Heart left ventricle (tissue), 16 donors: ENCODE measurements at regions not wholly inside any gene's neighbourhood (a gene's known extent, or its start where the extent isn't known, plus 50 kb on each side); places are given as distances from the start of the nearest gene placed in this dataset.

Experiments used
- ATAC-seq, 4 donors: fragments of 200-7000 bp; cut with Tn5 transposase; one replicate each; pipeline ENCODE4 v1.9.1; 2020 to 2022; ENCODE audit warnings: moderate library complexity in 4 of 4, mild to moderate bottlenecking in 3 of 4, moderate number of reproducible peaks in 1 of 4
- DNase-seq, 5 donors: peaks; one replicate each; pipeline ENCODE4 v3.0.0-alpha.2; 2020
- H3K27ac ChIP-seq, 12 donors: fragments of 200-600 bp; sonication (generic) in 4 of 12; one replicate each; pipeline versions ENCODE4 v1.5.0 to v1.8.0; 2016 to 2022; ENCODE audit warnings: mild to moderate bottlenecking in 2 of 12
- H3K27me3 ChIP-seq, 9 donors: fragments of 200-600 bp; sonication (generic) in 2 of 9; one replicate each; pipeline versions ENCODE4 v1.5.1 to v1.8.0; 2016 to 2022; ENCODE audit warnings: mild to moderate bottlenecking in 3 of 9
- H3K36me3 ChIP-seq, 9 donors: fragments of 200-600 bp; sonication (generic) in 2 of 9; one replicate each; pipeline versions ENCODE4 v1.5.0 to v1.8.0; 2018 to 2022; ENCODE audit warnings: mild to moderate bottlenecking in 2 of 9
- H3K4me1 ChIP-seq, 12 donors: fragments of 200-600 bp; sonication (generic) in 4 of 12; one replicate each; pipeline versions ENCODE4 v1.5.0 to v1.8.0; 2016 to 2022; ENCODE audit warnings: mild to moderate bottlenecking in 3 of 12
- H3K4me3 ChIP-seq, 12 donors: fragments of 200-600 bp; sonication (generic) in 4 of 12; one replicate each; pipeline versions ENCODE4 v1.5.0 to v1.8.0; 2017 to 2022; ENCODE audit warnings: mild to moderate bottlenecking in 9 of 12, moderate library complexity in 4 of 12
- H3K9me3 ChIP-seq, 12 donors: fragments of 200-600 bp; sonication (generic) in 4 of 12; one replicate each; pipeline versions ENCODE4 v1.5.0 to v1.8.0; 2016 to 2022; ENCODE audit warnings: mild to moderate bottlenecking in 1 of 12
- POLR2A ChIP-seq, 2 donors: fragments of 450-650 bp; IDR thresholded peaks; one replicate each; pipeline ENCODE4 v1.6.1; 2017; ENCODE audit warnings: antibody characterized with exemption in 2 of 2, mild to moderate bottlenecking in 2 of 2, moderate library complexity in 2 of 2
- WGBS, 4 donors: extraction: QIAGEN DNeasy Blood & Tissue Kit in 2 of 4; methylation state at CpG; one replicate each; pipeline versions ENCODE4 v1.1.5 to v1.1.7; 2013 to 2018; 5-methylcytosine and 5-hydroxymethylcytosine counted together
- intact Hi-C, 10 donors: fragments of 100-400 bp; cut with DNase I; formaldehyde crosslinking; loops; one replicate each; pipeline versions ENCODE4 v1.11.1 to v1.14.2; 2022
- TF ChIP-seq, protein P1 (sequence below), 12 donors: fragments of 200-600 bp; sonication (generic) in 4 of 12; IDR thresholded peaks; one replicate each; pipeline versions ENCODE4 v1.5.0 to v1.8.0; 2018 to 2022; ENCODE audit warnings: antibody characterized with exemption in 12 of 12, mild to moderate bottlenecking in 5 of 12
- donor health status: ischemic (EF 13 %, LVEDD 7.1; RV severe dilation, severe dysfunction).
- donor health status: healthy with polysubstance abuse.
- donor health status: DM: no; HTN: yes; CAD: no.
- donor health status: DM: no; HTN: no; CAD: no.
- donor health status: ischemic (EF 25% LVEDD 6.9; RV normal size, moderate dysfunction).
- donor health status: ischemic (EF 25% LVEDD 5.7; RV mildly dilated, moderate dysfunction).
- donor health status: healthy.
- donor health status: DM: yes; HTN: yes; CAD: no.
- donor health status: ischemic (EF 35%, LVEDD 5.7; RV mildly dilated, moderate dysfunction).
- donor health status: nonischemic (EF 11% LVEDD 7.7; RV severe dilation, severe dysfunction).
- donor health status: DM: yes; HTN: yes; CAD: no.
- donor health status: PGD.
- donor health status: ischemic (EF 29% LVEDD 5.4; RV normal size, mild dysfunction).
- donor health status: nonischemic (EF 23%, LVEDD 6.1; RV moderate dilation, normal function).

- TF ChIP-seq, protein P1, sequence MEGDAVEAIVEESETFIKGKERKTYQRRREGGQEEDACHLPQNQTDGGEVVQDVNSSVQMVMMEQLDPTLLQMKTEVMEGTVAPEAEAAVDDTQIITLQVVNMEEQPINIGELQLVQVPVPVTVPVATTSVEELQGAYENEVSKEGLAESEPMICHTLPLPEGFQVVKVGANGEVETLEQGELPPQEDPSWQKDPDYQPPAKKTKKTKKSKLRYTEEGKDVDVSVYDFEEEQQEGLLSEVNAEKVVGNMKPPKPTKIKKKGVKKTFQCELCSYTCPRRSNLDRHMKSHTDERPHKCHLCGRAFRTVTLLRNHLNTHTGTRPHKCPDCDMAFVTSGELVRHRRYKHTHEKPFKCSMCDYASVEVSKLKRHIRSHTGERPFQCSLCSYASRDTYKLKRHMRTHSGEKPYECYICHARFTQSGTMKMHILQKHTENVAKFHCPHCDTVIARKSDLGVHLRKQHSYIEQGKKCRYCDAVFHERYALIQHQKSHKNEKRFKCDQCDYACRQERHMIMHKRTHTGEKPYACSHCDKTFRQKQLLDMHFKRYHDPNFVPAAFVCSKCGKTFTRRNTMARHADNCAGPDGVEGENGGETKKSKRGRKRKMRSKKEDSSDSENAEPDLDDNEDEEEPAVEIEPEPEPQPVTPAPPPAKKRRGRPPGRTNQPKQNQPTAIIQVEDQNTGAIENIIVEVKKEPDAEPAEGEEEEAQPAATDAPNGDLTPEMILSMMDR (IDR thresholded peaks at IDR 0.05) = no peak
- TF ChIP-seq POLR2A (IDR thresholded peaks at IDR 0.05) = no peak
- 70 to 77% (median 75%) methylated on average over 4 of the region's 4 CpGs for WGBS, 4 donors
- intact Hi-C loops = loop anchor here in 1 of 10 donors (10.0 kb wide), 1 partner anchor 142 kb away; no protein-coding TSS in a partner anchor
- ATAC-seq (no peak), DNase-seq (no peak)
- peaks cover 0 to 42% (median 4%) of the 10 kb centered on the region in 12 donors for H3K4me1 ChIP-seq
- H3K4me3 ChIP-seq = no peak overlapping the region
- H3K9me3 ChIP-seq = no peaks in the 10 kb centered on the region
- H3K27ac ChIP-seq = no peak overlapping the region
- H3K36me3 ChIP-seq = no peaks in the 10 kb centered on the region
- no peaks in the 10 kb centered on the region for H3K27me3 ChIP-seq
These were observed 248.1 kb upstream of the MAP3K1 start for GRCh38 chr5:56567278-56567677.

- H3K27me3 ChIP-seq = no peaks in the 10 kb centered on the region
- no peak overlapping the region for H3K27ac ChIP-seq
- intact Hi-C loops = loop anchor here in 1 of 10 donors (10.0 kb wide), 1 partner anchor 142 kb away; no protein-coding TSS in a partner anchor
- no peaks in the 10 kb centered on the region for H3K9me3 ChIP-seq
- WGBS, 4 donors = 85 to 94% (median 90%) methylated on average over 12 of the region's 12 CpGs
- ATAC-seq (no peak), DNase-seq (no peak)
- peaks cover 0 to 42% (median 4%) of the 10 kb centered on the region in 12 donors for H3K4me1 ChIP-seq
- H3K4me3 ChIP-seq = no peak overlapping the region
- TF ChIP-seq, protein P1 (IDR thresholded peaks at IDR 0.05) = no peak
- no peak for TF ChIP-seq POLR2A (IDR thresholded peaks at IDR 0.05)
- H3K36me3 ChIP-seq = no peaks in the 10 kb centered on the region
These were observed 248.7 kb upstream of the MAP3K1 start for GRCh38 chr5:56566374-56567249.

GRCh38 chr5:56565644-56566043, 249.7 kb upstream of the MAP3K1 start:
- ATAC-seq (peak in 3 of 4 donors; percentile 31 to 60 (median 46)), DNase-seq (no peak)
- Histone ChIP-seq H3K9me3 (no peaks in the 10 kb centered on the region), H3K36me3 (no peaks in the 10 kb centered on the region), H3K27me3 (no peaks in the 10 kb centered on the region), H3K27ac (peak overlapping the region in 1 of 12 donors; percentile 39), H3K4me1 (peaks cover 0 to 42% (median 4%) of the 10 kb centered on the region in 12 donors), H3K4me3 (no peak overlapping the region)
- WGBS, 4 donors = 59 to 81% (median 69%) methylated on average over 3 of the region's 3 CpGs
- intact Hi-C loops = loop anchor here in 1 of 10 donors (10.0 kb wide), 1 partner anchor 141 kb away; no protein-coding TSS in a partner anchor
- TF ChIP-seq, protein P1 (IDR thresholded peaks at IDR 0.05) = no peak
- TF ChIP-seq POLR2A (IDR thresholded peaks at IDR 0.05) = no peak

GRCh38 chr5:56565283-56565615, 250.1 kb upstream of the MAP3K1 start:
- TF ChIP-seq, protein P1 (IDR thresholded peaks at IDR 0.05) = no peak
- no peak for TF ChIP-seq POLR2A (IDR thresholded peaks at IDR 0.05)
- 62 to 89% (median 80%) methylated on average over 3 of the region's 3 CpGs for WGBS, 4 donors
- no peak overlapping the region for H3K4me3 ChIP-seq
- no peaks in the 10 kb centered on the region for H3K9me3 ChIP-seq
- intact Hi-C loops = loop anchor here in 1 of 10 donors (10.0 kb wide), 1 partner anchor 140 kb away; no protein-coding TSS in a partner anchor
- no peak for DNase-seq
- peak overlapping the region in 1 of 12 donors; percentile 39 for H3K27ac ChIP-seq
- H3K4me1 ChIP-seq = peaks cover 0 to 41% (median 4%) of the 10 kb centered on the region in 12 donors
- peak in 2 of 4 donors; percentile 15 to 16 for ATAC-seq
- H3K36me3 ChIP-seq = no peaks in the 10 kb centered on the region
- H3K27me3 ChIP-seq = no peaks in the 10 kb centered on the region
